Transverse colon (tissue), 4 donors: ENCODE measurements at regions not wholly inside any gene's neighbourhood (a gene's known extent, or its start where the extent isn't known, plus 50 kb on each side); places are given as distances from the start of the nearest gene placed in this dataset.

Experiments
- DNase-seq: peaks from one replicate; pipeline ENCODE4 v3.0.0-alpha.2; 2019
- H3K27ac ChIP-seq, 4 donors: fragments of 200-600 bp; sonication (generic); 2 replicates each; pipeline ENCODE4 v1.5.1; 2016 to 2018; ENCODE audit warnings: inconsistent platforms in 4 of 4
- H3K27me3 ChIP-seq: fragments of 200-600 bp; sonication (generic); 2 replicates; pipeline ENCODE4 v1.5.1; 2017; ENCODE audit warnings: inconsistent platforms
- H3K36me3 ChIP-seq, 4 donors: fragments of 200-600 bp; sonication (generic); 2 replicates each; pipeline ENCODE4 v1.5.1; 2017 to 2019; ENCODE audit warnings: inconsistent platforms in 4 of 4
- H3K4me1 ChIP-seq, 4 donors: fragments of 200-600 bp; sonication (generic); 2 replicates each; pipeline ENCODE4 v1.5.1; 2017 to 2020; ENCODE audit warnings: inconsistent platforms in 4 of 4
- H3K4me3 ChIP-seq, 4 donors: fragments of 200-600 bp; sonication (generic); 1 replicate in 1 of 4; 2 replicates in 3 of 4; pipeline versions ENCODE4 v1.5.1 to v1.6.1; 2017 to 2019; ENCODE audit warnings: inconsistent platforms in 4 of 4
- H3K9me3 ChIP-seq, 2 donors: fragments of 200-600 bp; sonication (generic); 2 replicates each; pipeline ENCODE4 v1.5.1; 2017 to 2019; ENCODE audit warnings: inconsistent platforms in 2 of 2
- CTCF ChIP-seq, 5 experiments: fragments of 200-600 bp in 3 of 5; fragments of 450-650 bp in 2 of 5; sonication (generic) in 3 of 5; IDR thresholded peaks; 1 replicate in 2 of 5; 2 replicates in 3 of 5; pipeline ENCODE4 v1.5.1; 2016 to 2017; ENCODE audit warnings: antibody characterized with exemption in 5 of 5, inconsistent platforms in 3 of 5, mild to moderate bottlenecking in 2 of 5, moderate library complexity in 1 of 5
- EP300 ChIP-seq: sonication (generic); formaldehyde crosslinking; IDR thresholded peaks from one replicate; pipeline ENCODE4 v1.6.1; 2017; ENCODE audit warnings: antibody characterized with exemption, low read depth
- POLR2A ChIP-seq: fragments of 450-650 bp; IDR thresholded peaks from one replicate; pipeline ENCODE4 v1.6.1; 2016; ENCODE audit warnings: antibody characterized with exemption, mild to moderate bottlenecking, moderate library complexity
- POLR2AphosphoS5 ChIP-seq, 3 donors: sonication (generic); formaldehyde crosslinking; IDR thresholded peaks; one replicate each; pipeline ENCODE4 v1.6.1; 2016; ENCODE audit warnings: antibody characterized with exemption in 3 of 3
- WGBS, 2 donors: methylation state at CpG; one replicate each; pipeline ENCODE4 v1.1.5; 2018; ENCODE audit warnings: low coverage in 1 of 2; 5-methylcytosine and 5-hydroxymethylcytosine counted together
- in situ Hi-C, 4 donors: fragments of 200-750 bp; cut with MboI; loops; one replicate each; pipeline versions ENCODE4 v1.15.0 to v1.15.1; 2017; ENCODE audit warnings: low sequenced_read_pairs in 3 of 4, low pct_ligation_motif_present in 1 of 4, low pct_unique_long_range_greater_than_20kb in 1 of 4
- intact Hi-C: fragments of 100-400 bp; cut with DNase I; formaldehyde crosslinking; loops from one replicate; pipeline ENCODE4 v1.15.1; 2023; ENCODE audit warnings: low total_unique reads

GRCh38 chr17:6241381-6241780 lies 171.2 kb downstream of the WSCD1 start:
- no peaks in the 10 kb centered on the region for H3K9me3 ChIP-seq
- H3K27me3 ChIP-seq: no peaks in the 10 kb centered on the region
- no peak overlapping the region for H3K27ac ChIP-seq
- DNase-seq: no peak
- intact Hi-C loops: loop anchor here (10.0 kb wide), 1 partner anchor 137 kb away; no protein-coding TSS in a partner anchor
- TF ChIP-seq POLR2A (no peak), EP300 (no peak), CTCF (IDR thresholded peaks at IDR 0.05) (no peak), POLR2AphosphoS5 (IDR thresholded peaks at IDR 0.05) (no peak)
- no peaks in the 10 kb centered on the region for H3K36me3 ChIP-seq
- in situ Hi-C loops: no loop called here
- no peak overlapping the region for H3K4me3 ChIP-seq
- H3K4me1 ChIP-seq: no peaks in the 10 kb centered on the region
- WGBS, 2 donors: 53 to 70% methylated on average over 5 to 6 of the region's 6 CpGs

GRCh38 chr17:6240601-6241000 lies 170.4 kb downstream of the WSCD1 start:
- DNase-seq: no peak
- Histone ChIP-seq H3K27me3 (no peaks in the 10 kb centered on the region), H3K36me3 (no peaks in the 10 kb centered on the region), H3K9me3 (no peaks in the 10 kb centered on the region), H3K27ac (no peak overlapping the region), H3K4me3 (no peak overlapping the region), H3K4me1 (no peaks in the 10 kb centered on the region)
- 65 to 71% methylated on average over 8 to 10 of the region's 10 CpGs for WGBS, 2 donors
- no peak for TF ChIP-seq POLR2A
- no peak for TF ChIP-seq POLR2AphosphoS5 (IDR thresholded peaks at IDR 0.05)
- no peak for TF ChIP-seq CTCF (IDR thresholded peaks at IDR 0.05)
- no peak for TF ChIP-seq EP300
- in situ Hi-C loops (no loop called here), intact Hi-C loops (loop anchor here (10.0 kb wide), 1 partner anchor 136 kb away; no protein-coding TSS in a partner anchor)

- no peaks in the 10 kb centered on the region for H3K36me3 ChIP-seq
- DNase-seq: no peak
- no peaks in the 10 kb centered on the region for H3K27me3 ChIP-seq
- intact Hi-C loops (loop anchor here (10.0 kb wide), 1 partner anchor 135 kb away; no protein-coding TSS in a partner anchor), in situ Hi-C loops (no loop called here)
- no peak overlapping the region for H3K27ac ChIP-seq
- no peak overlapping the region for H3K4me3 ChIP-seq
- H3K9me3 ChIP-seq: no peaks in the 10 kb centered on the region
- 78% methylated on average over 3 of the region's 3 CpGs; no CpG with 5 or more reads in 1 of the 2 donors for WGBS, 2 donors
- no peaks in the 10 kb centered on the region for H3K4me1 ChIP-seq
- TF ChIP-seq POLR2AphosphoS5 (IDR thresholded peaks at IDR 0.05): no peak
- TF ChIP-seq EP300: no peak
- TF ChIP-seq CTCF (IDR thresholded peaks at IDR 0.05): no peak
- TF ChIP-seq POLR2A: no peak
Observed at GRCh38 chr17:6240001-6240400, 169.8 kb downstream of the WSCD1 start.

GRCh38 chr17:6239241-6239798 lies 169.1 kb downstream of the WSCD1 start:
- H3K27ac ChIP-seq: no peak overlapping the region
- in situ Hi-C loops: no loop called here
- TF ChIP-seq EP300 (no peak), POLR2A (no peak), CTCF (IDR thresholded peaks at IDR 0.05) (no peak), POLR2AphosphoS5 (IDR thresholded peaks at IDR 0.05) (no peak)
- intact Hi-C loops: no loop called here
- no peaks in the 10 kb centered on the region for H3K4me1 ChIP-seq
- no peak overlapping the region for H3K4me3 ChIP-seq
- H3K9me3 ChIP-seq: no peaks in the 10 kb centered on the region
- no peak for DNase-seq
- no peaks in the 10 kb centered on the region for H3K36me3 ChIP-seq
- no peaks in the 10 kb centered on the region for H3K27me3 ChIP-seq
- WGBS, 2 donors: 62% methylated on average over 10 of the region's 10 CpGs; no CpG with 5 or more reads in 1 of the 2 donors
